ENCODE measurements at regions not wholly inside any gene's neighbourhood (a gene's known extent, or its start where the extent isn't known, plus 50 kb on each side); places are given as distances from the start of the nearest gene placed in this dataset.

GRCh38 chr7:131829947-131830558, 273.6 kb upstream of the PODXL start:
- TF ChIP-seq STAT6 (CRISPR knock-in tag; conservative IDR thresholded peaks at IDR 0.05; ENCODE audit: low read depth) (no peak), SMAD3 (CRISPR knock-in tag; IDR thresholded peaks at IDR 0.05; ENCODE audit: borderline replicate concordance) (no peak), CTCF (IDR thresholded peaks at IDR 0.05) (no peak), E2F1 (CRISPR knock-in tag; IDR thresholded peaks at IDR 0.05) (no peak), ARID4B (CRISPR knock-in tag; IDR thresholded peaks at IDR 0.05; ENCODE audit: borderline replicate concordance) (no peak), CREM (CRISPR knock-in tag; IDR thresholded peaks at IDR 0.05) (no peak), TP53 (CRISPR knock-in tag; IDR thresholded peaks at IDR 0.05) (no peak), ESRRA (CRISPR knock-in tag; IDR thresholded peaks at IDR 0.05; ENCODE audit: borderline replicate concordance) (no peak), KAT7 (CRISPR knock-in tag; IDR thresholded peaks at IDR 0.05; ENCODE audit: borderline replicate concordance) (no peak), JUN (CRISPR knock-in tag; IDR thresholded peaks at IDR 0.05) (no peak), ELF4 (CRISPR knock-in tag; IDR thresholded peaks at IDR 0.05; ENCODE audit: low read depth) (no peak)
